ENCODE measurements at regions not wholly inside any gene's neighbourhood (a gene's known extent, or its start where the extent isn't known, plus 50 kb on each side); places are given as distances from the start of the nearest gene placed in this dataset.
"Not testable (repeated sequence)": the region's sequence is repeated elsewhere in the genome, so short reads cannot be mapped to it uniquely, and the experiment has no call there.

DNA sequence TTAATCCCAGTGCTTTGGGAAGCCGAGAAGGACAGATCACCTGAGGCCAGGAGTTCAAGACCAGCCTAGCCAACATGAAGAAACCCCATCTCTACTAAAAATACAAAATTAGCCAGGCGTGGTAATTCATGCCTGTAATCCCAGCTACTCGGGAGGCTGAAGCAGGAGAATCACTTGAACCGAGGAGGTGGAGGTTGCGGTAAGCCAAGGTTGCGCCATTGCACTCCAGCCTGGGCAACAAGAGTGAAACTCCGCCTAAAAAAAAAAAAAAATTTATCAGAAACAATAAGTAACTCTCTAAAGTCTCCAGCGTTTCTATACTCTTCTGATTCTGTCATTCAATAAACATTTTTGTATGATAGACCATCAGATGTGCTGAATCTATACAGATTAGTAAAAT lies 55.7 kb upstream of the FNDC3B start:
- DNase-seq = not testable (repeated sequence)

DNA sequence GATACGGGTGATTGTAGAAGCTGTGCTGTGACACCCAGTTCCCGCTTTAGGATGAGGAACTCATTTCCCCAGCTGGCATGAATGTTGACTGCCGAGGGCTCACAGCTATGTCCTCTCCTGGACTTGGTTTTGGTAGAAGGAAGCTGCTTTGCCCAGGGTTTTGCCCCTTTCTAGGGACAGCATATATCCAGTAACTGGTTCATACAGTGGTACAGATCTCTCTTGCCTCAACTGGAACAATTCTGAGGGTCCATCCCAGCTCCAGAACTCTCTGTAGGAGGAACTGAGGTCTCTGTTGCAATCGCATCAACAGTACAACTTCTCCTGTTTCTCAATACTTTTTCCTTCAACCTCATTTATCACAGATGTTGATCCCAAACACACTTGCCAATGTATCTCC lies 54.5 kb upstream of the FNDC3B start:
- no peak for DNase-seq

DNA sequence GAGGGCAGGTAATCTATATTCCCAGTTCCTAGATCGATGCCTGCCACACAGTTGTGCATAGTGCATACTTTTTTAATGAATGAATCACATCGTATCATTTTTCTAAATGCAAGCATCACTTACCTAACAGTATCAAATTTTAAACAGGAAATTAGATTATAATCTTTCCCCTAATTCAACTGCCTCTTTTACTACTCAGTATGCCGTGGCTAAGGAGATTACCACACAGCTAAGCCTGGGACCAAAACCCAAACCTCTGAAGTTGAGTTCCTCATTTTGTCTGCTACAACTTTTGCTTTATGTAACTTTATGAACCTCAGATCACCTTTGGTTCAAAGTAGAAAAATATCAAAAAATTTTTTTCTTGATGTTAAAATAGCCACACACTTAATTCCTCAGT lies 53.2 kb upstream of the FNDC3B start:
- no peak for DNase-seq

DNA sequence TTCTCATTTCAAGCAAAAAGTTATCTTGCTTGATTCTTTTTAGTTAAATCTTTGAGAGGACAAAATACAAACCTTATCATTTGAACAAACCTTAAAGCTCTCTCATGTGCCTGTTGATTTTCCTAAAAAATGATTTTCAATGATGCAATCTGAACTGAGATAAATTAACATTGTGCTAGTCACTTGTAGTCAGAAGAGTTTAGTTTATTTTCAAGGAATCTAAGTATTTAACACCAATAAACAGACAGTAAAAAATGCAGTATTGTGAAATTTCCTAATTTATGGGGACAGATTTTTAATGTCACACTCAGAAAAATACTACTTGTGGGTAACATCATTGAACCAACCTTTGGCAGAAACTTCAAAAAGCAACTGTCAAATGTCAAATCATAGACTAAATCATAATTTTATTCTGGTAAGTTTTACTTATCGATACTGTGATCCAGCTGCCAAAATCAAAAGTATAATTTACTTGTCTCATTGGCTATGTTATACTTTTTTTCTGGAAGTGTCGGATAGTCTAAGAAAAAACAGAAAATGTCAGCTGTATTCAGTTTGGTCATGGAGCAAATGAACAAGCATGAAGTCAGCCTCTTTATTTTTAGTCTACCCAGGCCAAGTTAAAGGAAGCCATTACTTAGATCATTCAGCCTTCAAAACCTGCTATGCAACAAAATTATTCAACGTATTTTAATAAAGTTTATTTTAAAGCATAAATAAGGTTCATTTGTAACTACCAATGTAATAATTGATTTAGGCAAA lies 52.4 kb upstream of the FNDC3B start:
- DNase-seq = no peak

All from left hindlimb (tissue), 1 donor.